Left kidney (tissue), 1 donor: ENCODE measurements at regions not wholly inside any gene's neighbourhood (a gene's known extent, or its start where the extent isn't known, plus 50 kb on each side); places are given as distances from the start of the nearest gene placed in this dataset.
"Not testable (repeated sequence)": the region's sequence is repeated elsewhere in the genome, so short reads cannot be mapped to it uniquely, and the experiment has no call there.

Experiments
- DNase-seq: peaks from one replicate; pipeline ENCODE4 v3.0.0-alpha.2; 2013

GRCh38 chr3:26281284-26281985 is 341.1 kb upstream of the LRRC3B start:
- DNase-seq: no peak

GRCh38 chr3:26284503-26284902 is 338.1 kb upstream of the LRRC3B start:
- not testable (repeated sequence) for DNase-seq

- no peak for DNase-seq
Measured at GRCh38 chr3:26291840-26292239, 330.7 kb upstream of the LRRC3B start.

GRCh38 chr3:26292780-26293179 is 329.8 kb upstream of the LRRC3B start:
- DNase-seq: no peak

GRCh38 chr3:26293329-26293844 is 329.2 kb upstream of the LRRC3B start:
- DNase-seq: peak; percentile 25

- DNase-seq: no peak
Measured at GRCh38 chr3:26307192-26307591, 315.4 kb upstream of the LRRC3B start.

GRCh38 chr3:26307787-26308186 is 314.8 kb upstream of the LRRC3B start:
- DNase-seq: no peak

- no peak for DNase-seq
Measured at GRCh38 chr3:26308454-26308853, 314.1 kb upstream of the LRRC3B start.

GRCh38 chr3:26309536-26309935 is 313.0 kb upstream of the LRRC3B start:
- not testable (repeated sequence) for DNase-seq

- no peak for DNase-seq
Measured at GRCh38 chr3:26312816-26313215, 309.8 kb upstream of the LRRC3B start.

- DNase-seq: no peak
Measured at GRCh38 chr3:26316472-26316871, 306.1 kb upstream of the LRRC3B start.

- peak; percentile 12 for DNase-seq
Measured at GRCh38 chr3:26323741-26324140, 298.8 kb upstream of the LRRC3B start.

- DNase-seq: no peak
Measured at GRCh38 chr3:26340001-26340400, 282.6 kb upstream of the LRRC3B start.

- no peak for DNase-seq
Measured at GRCh38 chr3:26343647-26344046, 278.9 kb upstream of the LRRC3B start.

GRCh38 chr3:26345613-26346012 is 277.0 kb upstream of the LRRC3B start:
- no peak for DNase-seq

GRCh38 chr3:26346497-26346896 is 276.1 kb upstream of the LRRC3B start:
- DNase-seq: no peak

GRCh38 chr3:26347150-26347549 is 275.4 kb upstream of the LRRC3B start:
- no peak for DNase-seq

GRCh38 chr3:26350853-26351252 is 271.7 kb upstream of the LRRC3B start:
- DNase-seq: no peak

- no peak for DNase-seq
Measured at GRCh38 chr3:26353097-26353496, 269.5 kb upstream of the LRRC3B start.

GRCh38 chr3:26358405-26358804 is 264.2 kb upstream of the LRRC3B start:
- no peak for DNase-seq

GRCh38 chr3:26365706-26366105 is 256.9 kb upstream of the LRRC3B start:
- DNase-seq: no peak

GRCh38 chr3:26368312-26368711 is 254.3 kb upstream of the LRRC3B start:
- no peak for DNase-seq

GRCh38 chr3:26369133-26369532 is 253.4 kb upstream of the LRRC3B start:
- DNase-seq: no peak

GRCh38 chr3:26375843-26376530 is 246.6 kb upstream of the LRRC3B start:
- no peak for DNase-seq
